Renal pelvis (tissue), 1 donor: ENCODE measurements at regions not wholly inside any gene's neighbourhood (a gene's known extent, or its start where the extent isn't known, plus 50 kb on each side); places are given as distances from the start of the nearest gene placed in this dataset.

Experiments used
- DNase-seq: peaks from one replicate; pipeline ENCODE4 v3.0.0-alpha.2; 2013

GRCh38 chr4:79023799-79024770 lies 84.8 kb upstream of the PAQR3 start:
- DNase-seq: no peak

GRCh38 chr4:79022529-79022928 lies 83.3 kb upstream of the PAQR3 start:
- DNase-seq: no peak

DNA sequence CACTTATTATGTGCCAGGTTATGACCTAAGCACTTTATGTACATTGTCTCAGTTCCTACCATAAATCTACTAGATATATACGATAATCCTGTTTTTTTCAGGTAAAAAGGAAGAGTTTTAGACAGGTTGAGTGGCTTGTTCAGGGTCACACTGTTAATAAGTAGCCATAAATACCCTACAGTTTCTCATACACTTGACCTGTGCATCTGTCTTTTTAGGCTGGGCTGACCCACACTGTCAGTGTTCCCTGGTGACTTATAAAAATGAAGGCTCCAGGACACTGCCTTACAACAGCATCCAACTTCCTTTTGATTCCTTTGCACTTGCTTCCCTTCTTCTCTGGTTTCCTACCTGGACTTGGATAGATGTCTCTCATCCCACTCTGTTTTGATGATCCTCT lies 78.2 kb upstream of the PAQR3 start:
- no peak for DNase-seq

DNA sequence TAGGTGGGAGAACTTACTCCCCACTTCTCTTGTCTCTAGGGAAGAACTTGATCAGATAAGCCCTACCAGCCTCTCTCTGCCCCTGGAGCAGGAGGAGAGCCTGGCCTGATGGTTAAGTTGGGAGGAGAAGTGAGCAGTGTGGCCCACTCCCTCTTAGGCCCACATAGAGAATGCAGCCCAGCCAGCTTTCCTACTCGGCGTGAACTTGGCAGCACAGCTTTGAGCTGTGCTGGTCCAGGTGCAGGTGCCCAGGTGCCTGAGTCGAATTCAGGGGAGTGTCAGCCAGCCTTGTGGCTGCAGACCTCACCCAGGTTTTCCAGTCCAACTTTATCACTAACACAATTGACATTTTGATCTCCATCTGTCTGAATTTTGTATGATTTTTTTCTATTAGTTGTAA lies 77.6 kb upstream of the PAQR3 start:
- DNase-seq: no peak

GRCh38 chr4:79015411-79015810 lies 76.2 kb upstream of the PAQR3 start:
- no peak for DNase-seq

- DNase-seq: no peak
Measured at GRCh38 chr4:79014230-79014629, 75.0 kb upstream of the PAQR3 start.

- no peak for DNase-seq
Measured at GRCh38 chr4:79013756-79014155, 74.5 kb upstream of the PAQR3 start.

DNA sequence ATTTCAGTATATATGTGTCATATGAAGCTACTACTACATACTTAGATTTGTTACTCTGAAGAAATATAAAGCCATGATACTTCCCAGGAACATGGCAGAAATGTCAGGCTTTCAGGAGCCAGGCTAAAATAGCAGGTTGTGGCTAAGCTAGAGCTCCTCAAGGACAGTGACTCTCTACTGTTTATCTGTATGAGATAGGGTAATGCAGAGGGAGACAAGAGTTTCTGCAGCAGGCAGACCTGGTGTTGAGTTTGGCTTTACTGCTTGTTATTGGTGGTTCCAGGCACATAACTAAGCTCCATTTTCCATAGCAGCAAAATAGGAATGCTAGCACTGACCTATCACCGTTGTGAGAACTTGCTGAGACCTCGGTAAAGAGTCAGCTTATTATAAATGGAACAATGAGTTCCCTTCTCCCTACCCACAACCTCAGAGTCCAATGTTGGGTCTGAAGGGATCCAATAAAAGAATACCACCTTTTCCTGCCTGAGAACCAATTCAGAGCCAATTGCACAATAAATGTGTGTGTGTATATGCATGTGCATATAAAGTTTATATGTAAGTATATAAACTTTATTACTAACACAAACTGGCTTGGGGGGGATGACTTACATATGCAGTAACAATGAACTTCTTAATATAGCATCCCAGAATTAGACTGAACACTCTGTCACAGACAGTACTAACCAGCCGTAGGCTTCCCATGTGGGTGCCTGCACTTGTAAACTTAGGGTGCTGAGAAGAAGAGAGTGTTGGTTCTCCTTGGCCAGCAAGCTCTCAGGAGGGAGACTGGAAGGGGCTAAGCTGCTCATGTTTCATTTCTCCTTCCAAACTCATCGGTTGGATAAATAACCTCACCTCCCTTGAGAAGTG lies 51.9 kb upstream of the PAQR3 start:
- no peak for DNase-seq

GRCh38 chr4:78989697-78990270 lies 50.5 kb upstream of the PAQR3 start:
- no peak for DNase-seq
